Fibroblast of peridontal ligament (primary cell): ENCODE measurements at regions not wholly inside any gene's neighbourhood (a gene's known extent, or its start where the extent isn't known, plus 50 kb on each side); places are given as distances from the start of the nearest gene placed in this dataset.

Experiments
- DNase-seq: peaks from one replicate; pipeline ENCODE4 v3.0.0-alpha.2; 2010; ENCODE audit errors: extremely low read depth

- no peak for DNase-seq
Measured at GRCh38 chr12:28601570-28602058, 411.4 kb downstream of the CCDC91 start.

GRCh38 chr12:28602786-28603185, 412.5 kb downstream of the CCDC91 start:
- DNase-seq = peak; percentile 11

- DNase-seq = peak; percentile 42
Measured at GRCh38 chr12:28603239-28603638, 413.0 kb downstream of the CCDC91 start.

- no peak for DNase-seq
Measured at GRCh38 chr12:28603801-28604200, 413.5 kb downstream of the CCDC91 start.

- no peak for DNase-seq
Measured at GRCh38 chr12:28604240-28604639, 414.0 kb downstream of the CCDC91 start.

- no peak for DNase-seq
Measured at GRCh38 chr12:28606967-28607557, 416.8 kb downstream of the CCDC91 start.

- DNase-seq = no peak
Measured at GRCh38 chr12:28610401-28611114, 420.3 kb downstream of the CCDC91 start.

- peak; percentile 97 for DNase-seq
Measured at GRCh38 chr12:28611115-28611435, 420.8 kb downstream of the CCDC91 start.

- DNase-seq = no peak
Measured at GRCh38 chr12:28611449-28611848, 421.2 kb downstream of the CCDC91 start.

- DNase-seq = no peak
Measured at GRCh38 chr12:28618171-28618570, 427.9 kb downstream of the CCDC91 start.

GRCh38 chr12:28618772-28619171, 428.5 kb downstream of the CCDC91 start:
- no peak for DNase-seq

GRCh38 chr12:28620281-28620680, 430.0 kb downstream of the CCDC91 start:
- DNase-seq = no peak

- DNase-seq = peak; percentile 87
Measured at GRCh38 chr12:28622406-28622805, 432.1 kb downstream of the CCDC91 start.

- DNase-seq = no peak
Measured at GRCh38 chr12:28626504-28626903, 436.2 kb downstream of the CCDC91 start.

- no peak for DNase-seq
Measured at GRCh38 chr12:28629691-28630090, 439.4 kb downstream of the CCDC91 start.

GRCh38 chr12:28631831-28632230, 441.6 kb downstream of the CCDC91 start:
- peak; percentile 30 for DNase-seq

GRCh38 chr12:28640519-28640918, 450.3 kb downstream of the CCDC91 start:
- no peak for DNase-seq

- DNase-seq = no peak
Measured at GRCh38 chr12:28645436-28645835, 455.2 kb downstream of the CCDC91 start.

- no peak for DNase-seq
Measured at GRCh38 chr12:28645891-28646290, 455.6 kb downstream of the CCDC91 start.

GRCh38 chr12:28650906-28651305, 460.6 kb downstream of the CCDC91 start:
- DNase-seq = no peak

- peak; percentile 22 for DNase-seq
Measured at GRCh38 chr12:28652239-28652638, 462.0 kb downstream of the CCDC91 start.

GRCh38 chr12:28681980-28682379, 467.1 kb upstream of the FAR2 start:
- no peak for DNase-seq

GRCh38 chr12:28683366-28683765, 465.7 kb upstream of the FAR2 start:
- DNase-seq = peak; percentile 46
